Adrenal gland (tissue), 5 donors: ENCODE measurements at regions not wholly inside any gene's neighbourhood (a gene's known extent, or its start where the extent isn't known, plus 50 kb on each side); places are given as distances from the start of the nearest gene placed in this dataset.

ENCODE experiments used
- CTCF ChIP-seq, 6 experiments: fragments of 450-650 bp in 4 of 6; fragments of 200-600 bp in 2 of 6; sonication (generic) in 1 of 6; IDR thresholded peaks; 1 replicate in 5 of 6; 2 replicates in 1 of 6; pipeline versions ENCODE4 v1.5.1 to v1.8.0; 2016 to 2021; ENCODE audit warnings: antibody characterized with exemption in 6 of 6, mild to moderate bottlenecking in 2 of 6, moderate library complexity in 1 of 6
- POLR2A ChIP-seq, 2 donors: fragments of 450-650 bp; IDR thresholded peaks; one replicate each; pipeline ENCODE4 v1.6.1; 2017; ENCODE audit warnings: antibody characterized with exemption in 2 of 2, mild to moderate bottlenecking in 2 of 2, moderate library complexity in 1 of 2
- donor health status: DM: no; HTN: no; CAD: no.

GRCh38 chr4:188383180-188383579 is 243.9 kb downstream of the TRIML1 start:
- TF ChIP-seq POLR2A (IDR thresholded peaks at IDR 0.05) (no peak), CTCF (IDR thresholded peaks at IDR 0.05) (no peak)
